Adipose tissue (tissue), 3 donors: ENCODE measurements at regions not wholly inside any gene's neighbourhood (a gene's known extent, or its start where the extent isn't known, plus 50 kb on each side); places are given as distances from the start of the nearest gene placed in this dataset.
"Not testable (repeated sequence)": the region's sequence is repeated elsewhere in the genome, so short reads cannot be mapped to it uniquely, and the experiment has no call there.

ENCODE experiments used
- H3K27ac ChIP-seq: one replicate; pipeline ENCODE4 v1.5.1; 2013; ENCODE audit warnings: low read depth, low read length
- WGBS, 3 donors: extraction: QIAGEN DNeasy Blood & Tissue Kit; methylation state at CpG; one replicate each; pipeline ENCODE4 v1.1.7; 2013; 5-methylcytosine and 5-hydroxymethylcytosine counted together
- donor health status: healthy with polysubstance abuse.
- donor health status: Bipolar disorder and iron deficiency.
- donor health status: healthy.

DNA sequence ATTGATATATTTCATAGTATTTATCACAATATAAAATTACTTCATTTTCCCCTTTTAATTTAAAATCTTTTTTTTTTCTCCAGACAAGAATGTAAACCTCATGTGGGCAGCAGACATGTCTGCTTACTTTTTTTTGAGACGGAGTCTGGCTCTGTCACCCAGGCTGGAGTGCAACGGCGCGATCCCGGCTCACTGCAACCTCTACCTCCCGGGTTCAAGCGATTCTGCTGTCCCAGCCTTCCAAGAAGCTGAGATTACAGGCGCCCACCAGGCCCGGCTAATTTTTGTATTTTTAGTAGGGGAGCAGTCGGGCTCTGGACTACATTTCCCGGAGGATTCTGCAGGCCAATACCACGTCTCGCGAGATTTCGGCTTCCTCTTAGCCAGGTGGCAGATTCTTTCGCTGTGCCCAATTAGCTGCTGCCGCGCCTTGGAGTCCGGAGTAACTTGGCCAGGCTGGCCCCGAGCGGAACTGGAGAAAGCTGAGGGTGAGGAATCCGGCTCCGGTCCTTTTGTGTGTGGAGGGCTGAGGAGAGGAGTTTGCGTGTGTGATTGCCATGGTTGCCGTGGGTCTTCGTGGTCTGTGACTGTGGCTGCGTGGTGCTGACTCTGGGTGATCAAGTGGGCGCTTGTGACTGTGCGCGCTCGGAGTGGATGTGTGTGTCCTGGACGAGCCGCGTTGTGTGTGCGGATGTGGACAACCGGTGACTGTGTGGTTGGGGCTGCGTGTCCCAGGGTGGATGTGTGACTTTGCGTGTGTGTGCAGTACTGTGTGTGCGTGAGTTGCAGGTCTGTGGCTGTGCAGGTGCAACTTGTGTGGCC lies 313.0 kb upstream of the ZNF337 start:
- H3K27ac ChIP-seq: not testable (repeated sequence)
- 17 to 35% (median 31%) methylated on average over 39 of the region's 39 CpGs for WGBS, 3 donors

DNA sequence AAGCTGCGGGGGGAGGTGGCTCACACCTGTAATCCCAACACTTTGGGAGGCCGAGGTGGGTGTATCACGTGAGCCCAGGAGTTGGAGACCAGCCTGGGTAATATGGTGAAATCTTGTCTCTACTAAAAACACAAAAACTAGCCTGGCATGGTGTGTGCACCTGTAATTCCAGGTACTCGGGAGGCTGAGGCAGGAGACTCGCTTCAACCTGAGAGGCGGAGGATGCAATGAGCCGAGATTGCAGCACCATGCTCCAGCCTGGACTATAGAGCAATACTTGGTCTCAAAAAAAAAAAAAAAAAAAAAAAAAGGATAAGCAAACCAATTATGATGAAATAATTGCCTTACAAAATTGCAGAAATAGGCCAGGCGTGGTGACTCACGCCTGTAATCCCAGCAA lies 311.4 kb upstream of the ZNF337 start:
- 86 to 92% (median 90%) methylated on average over 9 of the region's 9 CpGs for WGBS, 3 donors
- H3K27ac ChIP-seq: not testable (repeated sequence)

DNA sequence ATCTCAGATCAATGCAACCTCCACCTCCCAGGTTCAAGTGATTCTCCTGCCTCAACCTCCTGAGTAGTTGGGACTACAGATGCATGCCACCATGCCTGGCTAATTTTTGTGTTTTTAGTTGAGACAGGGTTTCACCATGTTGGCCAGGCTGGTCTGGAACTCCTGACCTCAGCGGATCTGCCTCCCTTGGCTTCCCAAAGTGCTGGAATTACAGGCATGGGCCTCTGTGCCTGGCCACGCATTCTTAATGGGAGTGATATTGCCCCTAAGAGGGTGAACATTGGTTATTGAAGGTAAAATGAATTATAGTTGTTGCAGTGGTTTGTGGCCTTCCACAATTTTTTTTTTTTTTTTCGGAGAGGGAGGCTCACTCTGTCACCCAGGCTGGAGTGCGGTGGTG lies 309.5 kb upstream of the ZNF337 start:
- 89 to 99% (median 96%) methylated on average over 3 to 4 of the region's 4 CpGs for WGBS, 3 donors
- not testable (repeated sequence) for H3K27ac ChIP-seq

DNA sequence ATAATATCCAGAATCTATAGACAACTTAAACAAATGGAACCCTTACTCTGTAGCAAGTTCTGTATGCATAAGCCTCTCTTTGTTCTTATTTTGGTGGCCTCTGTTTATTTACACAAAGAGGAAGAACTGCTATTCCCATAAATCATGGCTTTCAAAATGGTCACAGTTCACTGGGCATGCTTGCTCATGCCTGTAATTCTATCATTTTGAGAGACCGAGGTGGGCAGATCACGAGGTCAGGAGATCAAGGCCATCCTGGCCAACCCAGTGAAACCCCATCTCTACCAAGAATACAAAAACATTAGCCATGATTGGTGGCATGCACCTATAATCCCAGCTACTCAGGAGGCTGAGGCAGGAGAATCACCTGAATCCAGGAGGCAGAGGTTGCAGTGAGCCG lies 307.3 kb upstream of the ZNF337 start:
- not testable (repeated sequence) for H3K27ac ChIP-seq
- WGBS, 3 donors: 78 to 82% (median 82%) methylated on average over 3 of the region's 3 CpGs

DNA sequence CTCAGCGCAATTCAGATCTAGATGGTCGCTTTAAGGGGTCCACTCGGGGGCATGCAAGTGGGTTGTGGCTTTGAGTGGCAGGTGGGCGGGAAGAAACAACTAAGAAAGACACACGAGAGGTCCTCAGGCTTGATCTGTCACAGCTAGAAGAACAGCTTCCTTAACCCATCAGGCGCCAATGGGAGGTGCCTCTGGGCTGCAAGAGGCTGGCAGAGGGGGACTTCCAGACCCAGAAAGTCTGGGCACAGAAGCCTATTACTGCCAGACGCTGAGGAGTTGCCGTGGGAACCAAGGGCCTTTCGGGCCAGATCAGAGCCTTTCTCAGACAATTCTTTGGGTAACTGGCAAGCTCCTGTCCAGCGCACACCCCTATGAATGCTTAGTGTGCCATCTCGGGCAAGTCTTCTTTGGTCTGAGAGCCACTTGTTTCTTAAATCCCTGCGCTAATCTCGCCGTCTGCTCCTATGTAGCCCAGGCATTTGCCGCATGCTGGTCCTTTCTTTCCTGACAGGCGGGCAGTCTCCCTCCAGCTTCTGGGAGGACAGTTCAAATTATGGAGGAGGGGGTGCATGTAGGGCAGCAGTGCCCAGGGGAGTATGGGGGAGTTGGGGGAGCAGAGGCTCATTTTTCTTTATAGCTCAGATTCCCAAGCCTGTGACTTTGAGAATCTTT lies 300.9 kb upstream of the ZNF337 start:
- not testable (repeated sequence) for H3K27ac ChIP-seq
- WGBS, 3 donors: 77 to 88% (median 82%) methylated on average over 16 of the region's 16 CpGs

DNA sequence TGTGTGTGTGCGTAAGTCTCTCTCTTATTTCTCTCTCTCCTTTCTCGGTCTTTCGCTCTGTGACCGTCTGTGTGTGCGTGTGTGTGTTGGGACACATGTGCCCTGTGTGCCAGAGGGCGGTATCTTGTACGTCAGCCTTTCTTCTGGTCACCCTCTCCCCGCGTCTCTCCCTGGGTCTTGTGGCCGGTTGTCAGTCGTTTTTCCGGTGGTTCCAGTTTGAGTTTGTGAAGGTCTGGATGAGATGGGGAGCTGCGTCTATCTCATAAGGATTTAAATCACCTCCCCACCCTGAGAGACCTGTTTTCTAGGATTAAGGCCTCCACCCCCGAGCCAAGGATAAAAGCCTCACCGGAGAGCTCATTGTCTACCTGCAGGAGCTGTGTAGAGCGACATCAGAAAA lies 295.5 kb upstream of the ZNF337 start:
- H3K27ac ChIP-seq: no peak overlapping the region
- 75 to 89% (median 78%) methylated on average over 16 of the region's 16 CpGs for WGBS, 3 donors

DNA sequence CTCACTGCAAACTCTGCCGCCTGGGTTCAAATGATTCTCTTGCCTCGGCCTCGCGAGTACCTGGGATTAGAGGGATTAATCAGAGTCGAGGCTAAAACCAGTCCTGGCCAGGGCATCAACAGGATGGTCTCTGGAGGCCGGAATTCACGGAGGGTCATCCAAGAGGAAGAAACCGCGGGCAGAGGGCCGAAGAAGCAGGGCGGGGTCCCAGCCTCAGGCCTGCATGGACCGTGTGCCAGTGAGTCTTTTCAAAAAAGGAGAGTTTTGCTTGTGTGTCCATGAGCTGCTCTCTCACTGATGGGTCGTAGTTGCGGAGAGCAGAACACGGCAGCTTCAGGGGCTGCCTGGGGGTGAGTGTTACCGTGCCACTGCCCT lies 295.1 kb upstream of the ZNF337 start:
- no peak overlapping the region for H3K27ac ChIP-seq
- 89 to 91% (median 91%) methylated on average over 16 of the region's 16 CpGs for WGBS, 3 donors

DNA sequence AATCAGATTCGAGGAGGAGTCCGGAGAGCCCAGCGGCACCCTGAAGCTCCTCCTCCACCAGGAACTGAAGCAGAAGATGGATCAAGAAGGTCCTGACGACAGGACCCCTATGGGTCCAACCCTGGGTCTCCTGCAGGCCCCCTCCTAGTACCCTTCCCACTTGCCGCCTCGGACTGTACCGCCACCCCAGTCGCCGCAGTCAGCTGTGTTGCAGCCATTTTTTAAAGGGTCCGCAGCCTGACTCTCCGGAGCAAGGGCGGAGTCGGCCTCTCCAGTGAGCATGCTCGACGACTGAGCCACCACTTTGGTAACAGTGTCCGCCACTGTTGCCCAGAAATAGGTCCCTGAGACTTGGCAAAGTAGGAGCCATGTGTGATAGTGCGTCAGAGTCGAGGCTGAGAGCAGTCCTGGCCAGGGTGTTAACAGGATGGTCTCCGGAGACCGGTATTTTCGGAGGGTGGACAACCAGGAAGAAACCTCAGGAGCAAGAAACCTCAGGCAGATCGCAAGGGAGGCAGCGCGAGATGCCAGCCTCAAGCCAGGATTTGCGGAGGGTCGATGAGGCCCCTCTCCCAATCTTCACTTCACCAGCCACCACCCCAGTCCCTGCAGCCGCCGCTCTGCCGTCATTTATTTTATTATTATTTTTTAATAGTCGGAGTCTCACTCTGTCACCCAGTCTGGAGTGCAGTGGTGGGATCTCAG lies 294.6 kb upstream of the ZNF337 start:
- H3K27ac ChIP-seq: no peak overlapping the region
- 92 to 94% (median 92%) methylated on average over 30 of the region's 30 CpGs for WGBS, 3 donors

DNA sequence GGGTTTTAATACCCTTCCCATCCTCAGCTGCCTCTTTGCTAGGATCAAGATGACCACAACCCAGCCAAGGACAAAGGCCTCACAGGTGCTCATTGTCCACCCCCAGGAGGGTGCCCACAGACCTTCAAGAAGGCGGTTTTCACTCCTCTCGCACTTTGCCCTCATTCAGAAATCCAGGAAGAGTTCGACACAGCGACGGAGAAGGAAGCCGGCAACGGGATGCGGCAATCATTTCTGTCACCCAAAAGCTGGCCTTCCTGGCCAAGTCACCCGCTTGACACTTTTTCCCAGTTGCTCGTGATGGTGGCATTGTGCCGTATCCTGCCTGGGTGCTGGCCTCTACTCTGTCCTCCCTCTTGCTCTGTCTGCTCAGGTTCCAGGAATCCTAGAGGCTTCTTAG lies 293.0 kb upstream of the ZNF337 start:
- not testable (repeated sequence) for H3K27ac ChIP-seq
- WGBS, 3 donors: 93 to 97% (median 96%) methylated on average over 11 of the region's 11 CpGs

DNA sequence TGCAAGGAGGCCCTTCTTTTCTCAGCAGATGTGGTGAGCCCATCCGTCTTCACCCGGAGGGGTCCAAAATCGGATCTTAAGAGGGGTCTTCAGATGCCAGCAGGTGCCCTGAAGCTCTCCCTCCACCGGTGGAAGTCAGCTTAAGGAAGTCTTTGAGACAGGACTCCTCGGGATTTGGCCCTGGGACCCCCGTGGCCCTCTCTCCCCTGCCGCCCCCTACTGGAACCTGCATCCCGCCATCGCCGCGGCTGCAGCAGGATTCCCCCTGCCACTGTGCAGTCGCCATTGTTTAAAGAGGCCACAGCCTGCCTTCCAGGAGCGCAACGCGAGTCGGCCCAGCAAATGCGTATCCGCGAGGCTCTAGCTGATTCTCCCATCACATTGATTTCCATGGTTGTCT lies 292.5 kb upstream of the ZNF337 start:
- 90 to 95% (median 93%) methylated on average over 19 of the region's 19 CpGs for WGBS, 3 donors
- H3K27ac ChIP-seq: no peak overlapping the region

DNA sequence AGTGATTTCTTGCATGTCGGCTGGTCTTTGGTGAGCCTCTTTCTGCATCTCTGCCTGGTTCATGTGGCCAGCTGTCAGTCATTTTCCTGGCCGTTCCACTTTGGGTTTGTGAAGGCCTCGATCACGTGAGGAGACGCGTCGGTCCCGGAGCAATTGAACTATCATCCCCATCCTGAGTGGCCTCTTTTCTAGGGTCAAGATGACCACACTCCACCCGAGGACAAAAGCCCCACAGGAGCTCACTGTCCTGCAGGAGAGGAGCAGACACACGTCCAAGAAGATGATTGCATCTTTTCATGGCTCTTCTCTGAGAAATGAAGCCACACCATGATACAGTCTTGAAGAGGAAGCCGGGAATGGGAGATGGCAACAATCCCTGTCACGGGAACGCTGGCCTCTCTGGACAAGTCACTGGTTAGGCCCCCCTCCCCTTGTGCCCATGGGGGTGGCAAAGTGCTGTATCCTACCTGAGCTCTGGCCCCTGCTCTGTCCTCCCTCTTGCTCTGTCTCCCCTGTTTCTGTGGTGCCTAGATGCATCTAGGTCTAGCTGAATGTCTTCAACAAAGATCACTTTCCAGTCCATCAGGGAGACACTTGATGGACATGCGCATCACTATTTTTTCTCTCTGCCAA lies 291.4 kb upstream of the ZNF337 start:
- WGBS, 3 donors: 91 to 94% (median 92%) methylated on average over 14 of the region's 14 CpGs
- H3K27ac ChIP-seq: not testable (repeated sequence)

DNA sequence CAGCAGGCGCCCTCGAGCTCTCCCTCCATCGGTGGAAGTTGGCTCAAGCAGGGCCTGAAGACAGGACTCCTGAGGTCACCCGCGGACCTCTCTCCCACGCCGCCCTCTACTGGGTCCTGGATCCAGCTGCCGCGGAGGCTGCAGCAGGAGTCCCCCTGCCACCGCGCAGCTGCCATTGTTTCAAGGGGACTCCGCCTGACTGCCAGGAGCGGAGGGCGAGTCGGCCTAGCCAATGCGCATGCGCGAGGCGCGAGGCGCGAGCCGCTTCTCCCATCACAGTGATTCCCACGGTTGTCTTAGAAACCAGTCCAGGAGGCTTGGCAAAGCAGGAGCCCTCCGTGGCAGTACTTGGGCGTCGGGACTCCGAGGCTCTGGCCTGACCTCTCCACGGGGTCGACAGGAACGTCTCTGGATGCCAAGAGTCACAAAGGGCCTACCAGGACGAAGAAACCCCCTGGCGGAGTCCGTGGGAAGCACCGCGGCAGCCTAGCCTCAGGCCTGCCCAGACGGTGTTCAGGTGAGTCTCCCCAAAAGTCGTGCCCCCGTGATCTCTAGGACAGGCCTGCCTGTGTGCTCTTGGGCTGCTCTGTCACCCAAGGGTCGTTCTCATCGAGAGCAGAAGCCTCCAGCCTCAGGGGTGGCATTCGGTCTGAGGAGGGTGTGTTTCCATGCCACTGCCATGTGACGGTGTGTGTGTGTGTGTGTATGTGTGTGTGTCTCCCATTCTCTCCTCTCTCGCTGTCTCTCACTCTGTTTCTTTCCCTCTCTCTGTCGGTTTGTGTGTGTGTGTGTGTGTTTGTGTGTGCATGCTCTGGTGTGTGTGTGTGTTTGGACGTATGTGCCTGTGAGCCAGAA lies 290.6 kb upstream of the ZNF337 start:
- 14 to 31% (median 26%) methylated on average over 46 of the region's 46 CpGs for WGBS, 3 donors
- H3K27ac ChIP-seq: no peak overlapping the region

DNA sequence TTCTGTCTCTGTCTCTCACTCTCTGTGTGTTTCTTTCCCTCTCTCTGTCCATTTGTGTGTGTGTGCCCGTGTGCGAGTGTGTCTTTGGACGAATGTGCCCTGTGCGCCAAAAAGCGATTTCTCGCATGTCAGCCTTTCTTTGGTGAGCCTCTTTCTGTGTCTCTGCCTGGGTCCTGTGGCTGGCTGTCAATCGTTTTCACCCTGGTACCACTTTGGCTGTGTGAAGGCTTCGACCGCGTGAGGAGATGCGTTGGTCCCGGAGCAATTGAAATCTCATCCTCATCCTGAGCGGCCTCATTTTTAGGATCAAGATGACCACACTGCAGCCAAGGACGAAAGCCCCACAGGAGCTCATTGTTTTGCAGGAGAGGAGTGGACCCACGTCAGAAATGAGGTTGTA lies 288.9 kb upstream of the ZNF337 start:
- 85 to 90% (median 88%) methylated on average over 15 of the region's 15 CpGs for WGBS, 3 donors
- no peak overlapping the region for H3K27ac ChIP-seq

DNA sequence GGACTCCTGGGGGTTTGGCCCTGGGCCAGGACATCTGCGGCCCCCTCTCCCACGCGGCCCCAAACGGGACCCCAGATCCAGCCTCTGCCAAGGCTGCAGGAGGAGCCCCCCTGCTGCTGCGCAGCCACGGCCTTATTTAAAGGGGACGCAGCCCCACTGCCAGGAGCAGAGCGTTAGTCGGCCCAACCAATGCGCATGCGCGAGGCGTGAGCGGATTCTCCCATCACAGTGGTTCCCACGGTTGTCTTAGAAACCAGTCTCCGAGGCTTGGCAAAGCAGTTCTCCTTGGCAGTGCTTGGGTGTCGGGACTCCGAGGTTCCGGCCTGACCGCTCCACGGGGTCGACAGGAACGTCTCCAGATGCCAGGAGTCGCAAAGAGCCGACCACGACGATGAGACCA lies 288.3 kb upstream of the ZNF337 start:
- 25 to 64% (median 44%) methylated on average over 25 to 27 of the region's 27 CpGs for WGBS, 3 donors
- no peak overlapping the region for H3K27ac ChIP-seq

DNA sequence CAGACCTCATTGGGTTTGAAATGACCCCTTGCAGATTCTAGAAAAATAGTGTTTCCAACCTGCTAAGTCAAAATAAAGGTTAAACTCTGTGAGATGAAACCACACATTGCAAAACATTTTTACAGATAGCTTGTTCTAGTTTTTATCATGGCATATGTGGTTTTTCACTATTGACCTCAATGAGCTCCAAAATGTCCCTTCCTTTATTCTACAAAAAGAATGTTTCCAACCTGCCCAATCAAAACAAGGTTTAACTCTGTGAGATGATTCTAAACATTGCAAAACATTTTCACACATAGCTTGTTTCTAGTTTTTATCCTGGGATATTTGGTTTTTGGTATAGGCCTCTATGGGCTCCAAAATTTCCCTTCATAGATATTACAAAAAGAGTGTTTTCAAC lies 286.0 kb upstream of the ZNF337 start:
- H3K27ac ChIP-seq: not testable (repeated sequence)

DNA sequence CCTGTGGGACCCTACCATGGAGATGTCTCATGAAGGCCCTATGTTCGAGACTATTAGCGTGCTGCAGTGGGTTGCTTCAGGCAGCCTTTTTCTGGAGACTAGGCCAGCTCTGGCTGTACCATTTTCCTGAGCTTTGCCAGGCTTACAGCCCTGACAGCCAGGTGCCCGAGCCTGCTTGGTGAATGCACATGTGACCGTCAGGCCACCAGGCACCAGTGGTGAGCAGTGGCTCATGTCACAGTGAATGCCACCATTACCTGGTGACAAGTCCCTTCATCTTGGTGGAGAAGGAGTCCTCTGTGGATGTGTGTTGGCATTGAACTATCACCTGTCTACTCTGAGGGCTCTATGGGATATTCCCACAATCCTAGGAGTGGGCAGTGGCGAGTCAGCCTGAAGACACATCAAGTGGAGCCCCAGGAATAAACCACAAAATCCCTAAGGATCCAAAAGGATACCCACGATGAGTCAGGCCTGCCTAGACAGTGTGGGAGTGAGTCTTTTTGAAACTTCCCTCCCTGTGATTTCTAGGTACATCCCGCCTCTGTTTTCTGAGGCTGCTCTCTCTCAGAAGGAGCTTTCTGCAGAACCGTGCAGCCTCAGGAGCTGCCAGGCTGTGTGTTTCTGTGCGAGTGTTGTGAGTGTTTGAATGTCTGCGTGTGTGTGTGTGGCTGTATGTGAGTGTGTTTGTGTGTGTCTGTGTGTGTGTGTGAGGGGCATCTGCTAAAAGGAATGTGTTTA lies 282.0 kb upstream of the ZNF337 start:
- WGBS, 3 donors: 82 to 85% (median 83%) methylated on average over 10 of the region's 10 CpGs
- H3K27ac ChIP-seq: not testable (repeated sequence)

DNA sequence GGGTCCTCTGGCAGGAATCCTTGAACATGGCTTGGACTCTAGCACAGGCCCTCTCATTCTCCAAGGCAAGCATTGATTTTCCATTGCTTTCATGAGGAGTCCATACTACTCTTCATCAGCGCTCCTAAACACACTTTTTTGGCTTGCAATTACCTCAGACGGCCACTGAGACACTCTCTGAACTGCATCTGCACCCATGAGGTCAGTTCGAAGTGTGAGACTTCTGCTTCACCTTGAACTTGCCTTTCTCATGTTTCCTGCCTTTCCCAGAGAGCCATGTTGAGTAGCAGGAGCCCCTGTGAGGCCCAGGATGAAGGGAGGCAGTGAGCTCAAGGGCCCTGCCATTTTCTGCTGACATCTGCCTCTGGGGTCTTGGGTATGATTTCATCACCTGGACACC lies 279.2 kb upstream of the ZNF337 start:
- WGBS, 3 donors: 49 to 88% (median 72%) methylated on average over 3 of the region's 3 CpGs
- H3K27ac ChIP-seq: not testable (repeated sequence)

DNA sequence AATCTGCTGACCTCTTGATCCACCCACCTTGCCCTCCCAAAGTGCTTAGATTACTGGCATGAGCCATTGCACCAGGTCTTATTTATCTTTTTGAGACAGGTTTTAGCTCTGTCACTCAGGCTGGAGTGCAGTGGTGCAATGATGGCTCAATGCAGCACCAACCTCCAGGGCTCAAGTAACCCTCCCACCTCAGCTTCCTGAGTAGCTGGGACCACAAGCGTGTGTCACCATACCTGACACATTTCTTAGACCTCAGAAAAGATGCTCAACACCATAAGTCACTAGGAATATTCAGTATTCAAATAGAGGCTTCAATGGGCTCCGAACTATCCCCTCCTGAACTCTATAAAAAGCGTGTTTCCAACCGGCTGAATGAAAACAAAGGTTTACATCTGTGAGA lies 268.6 kb upstream of the ZNF337 start:
- 80 to 86% (median 85%) methylated on average over 4 of the region's 4 CpGs for WGBS, 3 donors
- H3K27ac ChIP-seq: not testable (repeated sequence)
